Panc1 (cell line): ENCODE measurements at regions not wholly inside any gene's neighbourhood (a gene's known extent, or its start where the extent isn't known, plus 50 kb on each side); places are given as distances from the start of the nearest gene placed in this dataset.

Source experiments
- ATAC-seq: fragments of 200-7000 bp; cut with Tn5 transposase; 2 replicates; pipeline ENCODE4 v1.9.1; 2020; ENCODE audit warnings: mild to moderate bottlenecking, moderate library complexity
- BruUV-seq: library from RNA; stranded (reverse); fragments of 400-500 nt; replicated peaks from 2 replicates; lab custom pipeline; 2021; lab: Mats Ljungman, UMichigan
- CTCF ChIA-PET: fragments of 300-600 bp; sonication (Branson Sonifier 250); formaldehyde crosslinking; loops from one replicate; lab custom pipeline; 2022; ENCODE audit warnings: antibody characterized with exemption; lab: Charles Lee
- POLR2A ChIA-PET: fragments of 300-600 bp; sonication (Branson Sonifier 250); formaldehyde crosslinking; loops from one replicate; lab custom pipeline; 2022; ENCODE audit warnings: antibody characterized with exemption; lab: Charles Lee
- DNase-seq: peaks from one replicate; pipeline ENCODE4 v3.0.0-alpha.2; 2010; ENCODE audit warnings: low read depth, low spot score
- H3K27ac ChIP-seq: 2 replicates; pipeline ENCODE4 v1.5.1; 2011; ENCODE audit warnings: mild to moderate bottlenecking, low read length, inconsistent platforms
- H3K27me3 ChIP-seq: fragments of 200-500 bp; sonication (Bioruptor generic); 2 replicates; pipeline ENCODE4 v1.6.0; 2014; ENCODE audit warnings: low read length, inconsistent platforms; ENCODE audit not compliant: control insufficient read depth, insufficient read depth
- H3K36me3 ChIP-seq: fragments of 200-500 bp; sonication (Bioruptor generic); 2 replicates; pipeline ENCODE4 v1.5.1; 2014; ENCODE audit warnings: inconsistent platforms, mild to moderate bottlenecking, low read length, moderate library complexity; ENCODE audit not compliant: control insufficient read depth, insufficient read depth
- H3K4me1 ChIP-seq: 2 replicates; pipeline ENCODE4 v1.5.1; 2011; ENCODE audit warnings: inconsistent platforms, mild to moderate bottlenecking, low read length, moderate library complexity; ENCODE audit not compliant: control insufficient read depth, insufficient read depth
- H3K4me3 ChIP-seq, 2 experiments: 2 replicates each; pipeline ENCODE4 v1.5.1; 2011 to 2012; ENCODE audit warnings: low read depth in 2 of 2, low read length in 2 of 2, mild to moderate bottlenecking in 2 of 2, inconsistent platforms in 1 of 2, moderate library complexity in 1 of 2
- H3K9me3 ChIP-seq: fragments of 200-500 bp; sonication (Bioruptor generic); 2 replicates; pipeline ENCODE4 v1.5.1; 2014; ENCODE audit warnings: low read depth, mild to moderate bottlenecking, inconsistent platforms, low read length, moderate library complexity; ENCODE audit not compliant: control insufficient read depth, insufficient read depth
- CTCF ChIP-seq: fragments of 450-650 bp; IDR thresholded peaks from 2 replicates; pipeline ENCODE4 v1.5.1; 2017; ENCODE audit warnings: mild to moderate bottlenecking
- POLR2AphosphoS5 ChIP-seq: IDR thresholded peaks from 2 replicates; pipeline ENCODE4 v1.6.1; 2012; ENCODE audit warnings: mild to moderate bottlenecking, low read depth, low read length, moderate library complexity
- REST ChIP-seq, 2 experiments: IDR thresholded peaks; 2 replicates each; pipeline ENCODE4 v1.6.1; 2011 to 2012; ENCODE audit warnings: low read depth in 2 of 2, control low read depth in 1 of 2, low read length in 1 of 2, mild to moderate bottlenecking in 1 of 2, moderate library complexity in 1 of 2; ENCODE audit not compliant: insufficient read depth in 1 of 2
- SIN3A ChIP-seq: IDR thresholded peaks from 2 replicates; pipeline ENCODE4 v1.6.1; 2012; ENCODE audit warnings: low read depth, mild to moderate bottlenecking, low read length, moderate library complexity, borderline replicate concordance; ENCODE audit not compliant: insufficient read depth
- TCF7L2 ChIP-seq: IDR thresholded peaks from 2 replicates; pipeline ENCODE4 v1.6.1; 2011; ENCODE audit warnings: mild to moderate bottlenecking, low read depth, low read length, inconsistent platforms
- in situ Hi-C: cut with HindIII; loops from 2 replicates; pipeline ENCODE4 v1.10.0; 2016; ENCODE audit warnings: low sequenced_read_pairs, low pct_unique_long_range_greater_than_20kb
- intact Hi-C: fragments of 100-400 bp; cut with micrococcal nuclease; formaldehyde crosslinking; loops from one replicate; pipeline ENCODE4 v1.10.0; 2022; ENCODE audit not compliant: unreplicated experiment

- BruUV-seq: no TSS peak
- no peak overlapping the region for H3K27ac ChIP-seq
- no peak for ATAC-seq
- in situ Hi-C loops: no loop called here
- H3K9me3 ChIP-seq: no peaks in the 10 kb centered on the region
- CTCF ChIA-PET: no interaction called here
- H3K4me1 ChIP-seq: no peaks in the 10 kb centered on the region
- intact Hi-C loops: no loop called here
- no peaks in the 10 kb centered on the region for H3K36me3 ChIP-seq
- peaks cover 1% of the 10 kb centered on the region; the same call in 1 of the 2 replicates for H3K27me3 ChIP-seq
- H3K4me3 ChIP-seq: no peak overlapping the region
- POLR2A ChIA-PET: no interaction called here
- no peak for DNase-seq
- TF ChIP-seq TCF7L2 (no peak), POLR2AphosphoS5 (no peak), CTCF (no peak), SIN3A (no peak), REST (IDR thresholded peaks at IDR 0.05; ENCODE audit: insufficient read depth in 1 of 2, low read depth in 2 of 2, low read length in 1 of 2) (no peak)
These were observed 248.0 kb upstream of the NPY start for GRCh38 chr7:24036033-24036412.

GRCh38 chr7:24038993-24039392, 245.0 kb upstream of the NPY start:
- intact Hi-C loops: no loop called here
- no peaks in the 10 kb centered on the region for H3K4me1 ChIP-seq
- ChIA-PET CTCF (no interaction called here), POLR2A (no interaction called here)
- ATAC-seq (no peak), DNase-seq (no peak)
- no TSS peak for BruUV-seq
- in situ Hi-C loops: no loop called here
- H3K9me3 ChIP-seq: no peaks in the 10 kb centered on the region
- peaks cover 2% of the 10 kb centered on the region; the same call in 1 of the 2 replicates for H3K27me3 ChIP-seq
- H3K4me3 ChIP-seq: no peak overlapping the region
- no peaks in the 10 kb centered on the region for H3K36me3 ChIP-seq
- H3K27ac ChIP-seq: no peak overlapping the region
- TF ChIP-seq SIN3A (no peak), CTCF (no peak), TCF7L2 (no peak), REST (IDR thresholded peaks at IDR 0.05; ENCODE audit: insufficient read depth in 1 of 2, low read depth in 2 of 2, low read length in 1 of 2) (no peak), POLR2AphosphoS5 (no peak)
